ENCODE measurements at regions not wholly inside any gene's neighbourhood (a gene's known extent, or its start where the extent isn't known, plus 50 kb on each side); places are given as distances from the start of the nearest gene placed in this dataset.

GRCh38 chr1:80926531-80926930 is 874.2 kb upstream of the ADGRL2 start:
- DNase-seq, result no peak

DNA sequence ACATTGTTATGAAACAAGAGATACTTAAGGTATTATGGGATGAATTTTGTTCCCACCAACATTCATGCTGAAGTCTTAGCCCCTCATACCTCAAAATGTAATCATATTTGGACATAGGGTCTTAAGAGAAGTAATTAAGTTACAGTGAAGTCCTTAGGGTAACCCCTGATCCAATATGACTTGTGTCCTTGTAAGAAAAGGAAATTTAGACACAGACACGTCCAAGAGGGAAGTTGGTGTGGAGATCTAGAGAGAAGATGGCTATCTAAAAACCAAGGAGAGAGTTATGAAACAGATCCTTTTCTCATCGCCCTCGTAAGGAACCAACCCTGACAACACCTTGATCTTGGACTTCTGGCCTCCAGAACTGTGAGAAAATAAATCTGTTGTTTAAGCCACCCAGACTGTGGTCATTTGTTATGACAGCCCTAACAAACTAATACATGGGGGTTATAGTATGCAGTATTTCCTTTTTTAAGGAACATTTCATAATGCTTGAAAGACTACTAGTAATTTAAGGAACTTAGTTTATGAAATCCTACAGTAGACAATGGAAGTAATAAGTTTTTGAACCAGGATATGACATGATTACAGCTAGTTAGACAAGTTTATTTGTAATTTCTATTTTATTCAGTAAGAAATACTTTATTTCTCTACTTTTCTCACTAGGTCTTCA is 875.5 kb upstream of the ADGRL2 start:
- DNase-seq, result no peak

- no peak for DNase-seq
Measured at GRCh38 chr1:80924290-80924689, 876.4 kb upstream of the ADGRL2 start.

DNA sequence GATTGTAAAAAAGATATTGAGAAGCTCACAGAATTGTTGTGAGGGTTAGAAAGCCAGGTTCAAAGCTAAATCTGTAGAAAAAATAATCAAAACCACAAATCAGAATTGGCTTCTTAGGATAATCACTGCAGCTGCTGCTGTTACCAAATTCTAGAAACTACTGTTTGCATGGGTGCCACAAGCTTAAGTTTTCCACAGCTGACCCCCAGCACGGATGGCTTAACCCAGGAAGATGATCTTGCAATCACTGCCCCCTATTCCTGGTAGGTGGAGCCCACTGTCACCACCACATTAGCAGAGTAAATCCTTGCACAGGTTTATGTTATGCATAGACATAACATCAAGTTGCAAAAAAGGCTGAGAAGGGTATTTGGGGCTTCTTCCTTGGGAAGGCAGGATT is 877.8 kb upstream of the ADGRL2 start:
- no peak for DNase-seq

DNA sequence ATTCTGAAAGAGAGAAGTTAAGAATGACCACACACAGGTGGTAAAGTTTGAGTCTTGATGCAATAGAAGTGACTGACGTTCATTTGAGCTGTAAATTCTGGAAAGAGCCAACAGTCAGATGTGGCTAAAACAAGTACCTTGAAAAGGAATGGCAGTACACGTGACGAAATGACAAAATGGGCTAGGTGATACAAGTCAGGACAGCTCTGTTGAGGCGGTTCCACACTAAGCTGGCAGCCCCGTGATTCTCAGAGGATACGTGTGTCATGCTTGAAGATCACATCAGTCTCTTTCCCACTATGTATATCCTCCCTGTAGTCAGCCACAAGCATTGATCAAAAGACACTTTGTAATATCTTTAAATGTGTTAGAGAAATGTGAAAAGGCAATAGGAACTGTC is 881.3 kb upstream of the ADGRL2 start:
- no peak for DNase-seq

DNA sequence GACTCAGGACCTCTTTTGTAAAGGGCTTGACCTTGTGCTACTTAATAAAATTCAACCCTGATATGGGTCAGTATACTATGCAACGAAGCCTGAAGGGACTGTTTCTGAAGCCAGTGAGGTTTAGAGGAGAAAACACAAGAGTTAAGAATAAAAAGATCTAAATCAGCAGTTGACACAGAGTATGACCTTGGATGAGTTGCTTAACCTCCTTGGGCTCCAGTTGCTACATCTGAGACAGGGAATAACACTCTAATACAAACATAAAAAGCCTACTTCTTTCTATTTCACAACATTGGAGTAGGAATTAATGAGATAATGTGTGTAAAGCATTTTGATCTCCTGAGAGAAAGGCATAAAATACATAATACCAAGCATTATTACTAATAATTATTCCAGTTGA is 882.4 kb upstream of the ADGRL2 start:
- no peak for DNase-seq

DNA sequence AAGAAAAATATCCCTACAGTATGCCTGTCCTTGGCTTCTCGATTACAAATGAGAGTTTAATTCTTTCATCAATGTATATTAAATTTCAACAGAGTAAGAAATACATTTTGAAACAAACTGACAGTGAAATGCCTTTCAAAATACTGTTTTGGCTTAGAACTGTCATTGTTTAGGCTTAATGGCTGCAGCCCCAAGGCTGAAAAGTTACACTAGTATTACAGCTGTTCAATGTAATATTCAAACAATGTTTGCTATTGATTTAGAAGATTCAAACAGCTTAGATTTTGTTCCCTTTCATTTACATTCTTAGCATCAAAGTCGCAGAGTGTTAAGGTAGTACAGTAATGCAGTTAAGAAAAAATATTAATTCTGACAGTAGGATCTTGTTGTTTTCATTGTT is 882.9 kb upstream of the ADGRL2 start:
- DNase-seq, result no peak

- DNase-seq, result no peak
Measured at GRCh38 chr1:80917225-80917624, 883.5 kb upstream of the ADGRL2 start.

- DNase-seq, result no peak
Measured at GRCh38 chr1:80915491-80915890, 885.2 kb upstream of the ADGRL2 start.

DNA sequence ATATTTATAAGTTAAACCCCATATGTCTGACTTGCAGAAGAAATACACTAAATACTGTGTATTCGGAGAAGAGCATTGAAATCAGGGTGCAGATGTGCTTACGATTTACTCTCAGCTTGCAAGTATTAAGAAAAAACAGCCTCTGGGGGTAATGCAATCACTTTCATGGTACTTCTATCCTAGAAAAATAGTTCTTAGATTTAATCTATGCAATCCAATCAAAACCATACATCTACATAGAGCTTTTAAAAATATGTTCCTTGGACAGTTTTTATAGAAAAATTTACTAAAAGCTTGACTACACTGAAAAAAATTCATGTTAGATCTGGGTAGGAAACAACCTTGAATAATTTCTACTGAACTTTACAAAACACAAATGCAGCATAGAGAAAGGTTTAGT is 890.3 kb upstream of the ADGRL2 start:
- DNase-seq, result no peak

DNA sequence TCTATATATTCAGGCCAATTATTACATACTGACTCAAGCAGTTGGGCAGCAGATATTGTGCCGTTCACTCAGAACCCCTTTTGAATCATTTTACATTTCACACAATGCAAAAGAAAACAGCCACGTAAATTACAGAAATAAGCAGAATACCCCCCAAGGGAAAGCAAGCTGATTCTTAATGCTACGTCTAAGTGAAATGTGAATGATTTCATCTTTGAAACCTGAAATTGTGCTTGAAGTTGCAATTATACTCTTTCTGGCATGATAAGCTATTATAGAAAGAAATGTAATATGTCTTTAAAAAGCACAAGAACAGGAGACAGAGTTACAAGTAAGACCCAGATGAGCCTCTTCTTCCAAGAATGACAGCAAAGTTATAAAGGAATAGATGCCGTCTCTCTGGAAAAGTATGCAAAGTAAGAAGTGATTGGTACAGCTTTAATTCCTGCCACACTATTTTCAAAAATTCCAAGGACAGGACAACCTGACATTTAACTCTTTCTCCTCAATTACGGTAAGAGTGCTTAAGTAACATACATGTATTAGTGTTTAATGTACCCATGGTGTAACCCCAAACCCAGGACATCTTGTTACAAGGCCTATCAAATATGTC is 891.5 kb upstream of the ADGRL2 start:
- DNase-seq, result no peak

DNA sequence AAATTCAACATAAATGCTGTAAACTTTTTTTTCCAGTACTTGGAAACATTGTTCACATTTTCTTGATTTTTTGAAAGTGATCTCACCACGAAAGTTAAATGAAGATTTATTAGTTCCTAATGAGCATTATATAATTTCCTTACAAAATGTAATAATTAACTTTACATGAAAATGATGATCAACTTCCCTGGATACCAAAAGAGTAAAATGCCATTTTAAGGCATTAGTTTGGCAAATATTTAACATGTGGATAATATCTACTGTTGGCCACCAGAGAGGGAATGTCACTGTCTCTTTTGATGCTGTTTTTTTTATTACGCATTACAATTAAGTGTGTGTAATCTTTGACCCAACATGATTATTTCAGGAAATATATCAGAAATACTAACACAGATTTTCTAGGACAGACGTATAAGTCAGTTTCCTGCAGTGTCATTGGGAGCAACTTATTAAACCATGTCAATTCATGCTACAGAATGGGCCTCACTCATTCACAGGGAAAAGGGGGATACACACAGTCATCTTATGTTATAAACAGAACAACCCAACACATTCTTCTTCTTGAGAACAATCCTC is 903.9 kb upstream of the ADGRL2 start:
- no peak for DNase-seq

- DNase-seq, result no peak
Measured at GRCh38 chr1:80894921-80895320, 905.8 kb upstream of the ADGRL2 start.

DNA sequence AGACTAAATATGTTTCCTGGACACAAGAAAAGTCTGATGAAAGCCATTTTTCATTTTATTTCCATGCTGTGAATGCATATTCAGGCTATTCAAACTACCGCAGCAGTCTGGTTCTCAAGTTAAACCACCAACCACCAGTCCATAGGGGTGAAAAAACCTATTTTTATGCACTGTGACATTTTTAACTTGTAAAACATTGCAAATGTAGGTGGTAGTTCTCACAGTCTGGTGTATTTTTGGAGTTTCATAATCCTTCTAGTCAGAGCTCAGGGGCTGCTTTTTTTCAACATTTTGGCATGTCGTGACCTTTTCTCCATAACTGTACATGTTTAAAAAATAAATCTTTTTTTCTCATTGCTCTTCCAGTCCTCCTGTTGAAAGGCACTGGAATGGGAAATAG is 907.6 kb upstream of the ADGRL2 start:
- DNase-seq, result no peak

- DNase-seq, result no peak
Measured at GRCh38 chr1:80892539-80892938, 908.2 kb upstream of the ADGRL2 start.

DNA sequence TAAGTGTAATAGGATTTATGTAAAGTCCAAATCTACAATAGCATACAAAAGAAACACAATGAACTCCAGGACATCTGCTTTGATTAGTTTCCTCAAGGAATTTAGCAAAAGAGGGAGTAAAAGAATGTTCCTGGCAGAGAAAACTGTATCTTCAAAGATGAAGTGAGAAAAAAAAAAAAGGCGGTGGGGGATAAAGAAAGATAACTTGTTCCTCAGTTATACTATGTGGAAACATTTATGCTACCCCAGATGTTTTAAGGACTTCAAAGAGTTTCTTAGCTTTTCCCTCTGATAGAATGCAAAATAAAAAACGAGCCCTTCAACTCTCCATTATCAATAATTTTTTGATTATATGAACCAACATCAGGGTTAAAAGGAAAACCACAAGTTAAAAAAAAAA is 908.9 kb upstream of the ADGRL2 start:
- DNase-seq, result no peak

DNA sequence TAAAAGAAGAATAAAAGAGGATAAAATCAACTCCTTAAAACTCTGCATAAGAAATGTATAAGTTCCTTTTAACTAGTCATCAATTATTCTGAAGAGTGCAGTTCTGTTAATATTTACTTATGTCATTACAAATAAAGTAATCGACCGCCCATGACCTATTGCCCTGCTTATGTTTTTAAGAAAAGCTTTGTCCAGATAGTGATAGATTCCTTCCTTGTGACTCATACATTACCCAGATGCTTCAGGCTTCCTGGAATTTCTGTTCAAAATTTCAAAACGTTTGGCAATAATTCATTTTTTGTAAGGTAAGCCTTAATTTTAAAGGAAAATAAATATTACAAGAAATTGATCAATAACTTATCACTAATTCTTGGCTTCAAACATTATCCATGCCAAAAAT is 918.2 kb upstream of the ADGRL2 start:
- no peak for DNase-seq

DNA sequence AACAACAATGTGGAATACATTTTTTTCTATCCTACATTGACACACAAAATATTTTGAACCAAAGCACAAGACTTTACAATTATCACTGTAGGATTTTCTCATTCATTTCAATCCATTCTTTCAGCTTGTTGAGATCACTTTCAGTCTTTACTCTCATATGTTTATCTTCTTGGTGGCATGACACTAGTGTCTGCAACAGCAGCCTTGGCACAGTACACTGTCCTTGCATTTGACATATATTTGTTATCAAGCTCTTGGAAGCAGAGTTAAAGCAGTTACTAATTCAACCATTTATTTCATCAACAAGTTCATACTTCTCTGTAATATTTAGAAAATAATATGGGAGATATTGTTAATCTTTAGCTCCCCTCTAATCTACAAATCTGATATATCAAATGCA is 922.4 kb upstream of the ADGRL2 start:
- DNase-seq, result no peak

DNA sequence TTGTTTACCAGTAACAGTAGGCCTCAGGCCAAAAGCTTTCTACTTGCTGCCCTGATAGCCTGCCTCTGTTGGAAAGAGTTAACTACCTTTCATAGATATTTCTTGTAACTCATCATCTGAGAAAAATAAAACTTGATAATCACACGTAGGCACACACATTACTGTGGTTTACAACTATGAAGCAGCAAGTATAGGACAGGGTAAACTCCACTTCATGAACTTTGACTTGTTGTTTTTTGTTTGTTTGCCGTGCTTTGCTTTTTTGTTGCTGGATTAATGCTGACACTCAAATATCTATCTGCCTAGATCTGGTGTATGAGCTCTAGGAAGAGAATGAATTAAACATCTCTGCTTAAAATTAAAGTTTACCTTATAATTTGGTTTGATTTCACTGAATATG is 924.7 kb upstream of the ADGRL2 start:
- no peak for DNase-seq

- no peak for DNase-seq
Measured at GRCh38 chr1:80869299-80869698, 931.4 kb upstream of the ADGRL2 start.

DNA sequence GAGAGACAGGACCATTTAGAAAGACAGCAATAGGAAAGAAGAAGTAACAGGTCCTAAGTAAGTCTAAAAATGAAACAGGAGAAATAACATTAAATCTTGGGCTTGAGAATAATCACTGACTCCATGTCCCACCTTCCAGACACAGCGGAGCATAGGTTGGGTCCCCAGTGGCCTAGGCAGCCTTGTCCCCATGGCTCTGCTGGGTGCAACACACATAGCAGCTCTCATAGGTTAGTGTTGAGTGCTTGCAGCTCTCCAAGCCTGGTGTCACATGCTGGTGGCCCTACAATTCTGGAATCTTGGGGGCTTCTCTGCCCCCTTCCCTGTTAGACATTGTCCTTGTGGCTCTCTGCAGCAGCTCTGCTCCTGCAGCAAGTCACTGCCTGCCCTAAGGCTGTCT is 952.8 kb upstream of the ADGRL2 start:
- no peak for DNase-seq

GRCh38 chr1:80846966-80847365 is 953.8 kb upstream of the ADGRL2 start:
- DNase-seq, result no peak

DNA sequence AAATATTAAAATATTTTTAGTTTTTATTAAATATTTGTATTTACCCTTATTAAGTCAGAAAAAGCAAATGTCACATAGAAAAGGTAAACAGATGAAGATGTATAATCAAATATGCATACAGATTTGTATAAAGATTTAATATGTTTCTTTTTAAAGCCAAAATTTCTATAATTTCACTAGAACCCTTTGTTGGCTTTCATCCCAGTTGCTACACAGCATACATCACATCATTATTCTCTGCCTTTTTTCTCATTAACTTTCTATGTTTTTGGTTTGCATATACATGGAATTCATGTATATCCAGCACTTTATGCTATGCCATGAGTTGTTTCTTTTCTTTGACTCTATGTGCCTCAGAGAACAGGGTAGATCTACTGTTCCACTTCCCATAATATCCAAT is 957.9 kb upstream of the ADGRL2 start:
- DNase-seq, result no peak

- no peak for DNase-seq
Measured at GRCh38 chr1:80841261-80841660, 959.5 kb upstream of the ADGRL2 start.

GRCh38 chr1:80837066-80837465 is 963.7 kb upstream of the ADGRL2 start:
- no peak for DNase-seq
